A673 (cell line): ENCODE measurements at regions not wholly inside any gene's neighbourhood (a gene's known extent, or its start where the extent isn't known, plus 50 kb on each side); places are given as distances from the start of the nearest gene placed in this dataset.

Experiments
- BruUV-seq: library from RNA; stranded (reverse); fragments of 400-500 nt; replicated peaks from 2 replicates; lab custom pipeline; 2021; lab: Mats Ljungman, UMichigan
- CTCF ChIA-PET: fragments of 300-600 bp; sonication (Branson Sonifier 250); formaldehyde crosslinking; loops from one replicate; lab custom pipeline; 2022; ENCODE audit warnings: antibody characterized with exemption; lab: Charles Lee
- POLR2A ChIA-PET: fragments of 300-600 bp; sonication (Branson Sonifier 250); formaldehyde crosslinking; loops from one replicate; lab custom pipeline; 2022; ENCODE audit warnings: antibody characterized with exemption; ENCODE audit not compliant: low non-redundant PET; lab: Charles Lee
- DNase-seq: peaks from one replicate; pipeline ENCODE4 v3.0.0-alpha.2; 2015; ENCODE audit warnings: low spot score
- H3K27ac ChIP-seq: fragments of 200-600 bp; sonication (generic); 2 replicates; pipeline ENCODE4 v1.5.1; 2016; ENCODE audit warnings: mixed run types, low read depth, mild to moderate bottlenecking, mixed read lengths, antibody characterized with exemption, low read length; ENCODE audit not compliant: poor library complexity, severe bottlenecking
- H3K27me3 ChIP-seq: fragments of 200-600 bp; sonication (generic); replicated peaks from 2 replicates; pipeline ENCODE4 v1.6.1; 2017; ENCODE audit warnings: mixed run types, low read depth, mild to moderate bottlenecking, mixed read lengths, antibody characterized with exemption, low read length; ENCODE audit not compliant: insufficient read depth, poor library complexity
- H3K36me3 ChIP-seq: fragments of 200-600 bp; sonication (generic); 2 replicates; pipeline ENCODE4 v1.6.1; 2016; ENCODE audit warnings: mixed run types, mild to moderate bottlenecking, mixed read lengths, antibody characterized with exemption, low read length; ENCODE audit not compliant: insufficient read depth, poor library complexity, severe bottlenecking
- H3K4me1 ChIP-seq: fragments of 200-600 bp; sonication (generic); 2 replicates; pipeline ENCODE4 v1.6.1; 2017; ENCODE audit warnings: mixed run types, mild to moderate bottlenecking, mixed read lengths, antibody characterized with exemption, low read length; ENCODE audit not compliant: insufficient read depth, poor library complexity, severe bottlenecking
- H3K4me3 ChIP-seq: fragments of 200-600 bp; sonication (generic); 2 replicates; pipeline ENCODE4 v1.5.1; 2016; ENCODE audit warnings: low read depth, mixed run types, mild to moderate bottlenecking, mixed read lengths, low read length; ENCODE audit not compliant: poor library complexity, severe bottlenecking
- H3K9me3 ChIP-seq: fragments of 200-600 bp; sonication (generic); 2 replicates; pipeline ENCODE4 v1.6.1; 2016; ENCODE audit warnings: mixed run types, low read depth, mild to moderate bottlenecking, mixed read lengths, antibody characterized with exemption, low read length; ENCODE audit not compliant: poor library complexity, severe bottlenecking
- EZH2 ChIP-seq: fragments of 200-600 bp; sonication (generic); IDR thresholded peaks from 2 replicates; pipeline ENCODE4 v1.6.1; 2017; ENCODE audit warnings: borderline replicate concordance, low read depth, mild to moderate bottlenecking, mixed read lengths, antibody characterized with exemption, low read length; ENCODE audit not compliant: poor library complexity, severe bottlenecking
- intact Hi-C: fragments of 100-400 bp; cut with micrococcal nuclease; formaldehyde crosslinking; loops from one replicate; pipeline ENCODE4 v1.10.0; 2022; ENCODE audit not compliant: unreplicated experiment
- TF ChIP-seq, protein P1 (sequence below): fragments of 300-800, 200-600 bp; sonication (generic); conservative IDR thresholded peaks from 2 replicates; pipeline ENCODE4 v1.5.1; 2017; ENCODE audit warnings: low read depth, mild to moderate bottlenecking, antibody characterized with exemption, low read length, moderate library complexity, mixed read lengths

DNA sequence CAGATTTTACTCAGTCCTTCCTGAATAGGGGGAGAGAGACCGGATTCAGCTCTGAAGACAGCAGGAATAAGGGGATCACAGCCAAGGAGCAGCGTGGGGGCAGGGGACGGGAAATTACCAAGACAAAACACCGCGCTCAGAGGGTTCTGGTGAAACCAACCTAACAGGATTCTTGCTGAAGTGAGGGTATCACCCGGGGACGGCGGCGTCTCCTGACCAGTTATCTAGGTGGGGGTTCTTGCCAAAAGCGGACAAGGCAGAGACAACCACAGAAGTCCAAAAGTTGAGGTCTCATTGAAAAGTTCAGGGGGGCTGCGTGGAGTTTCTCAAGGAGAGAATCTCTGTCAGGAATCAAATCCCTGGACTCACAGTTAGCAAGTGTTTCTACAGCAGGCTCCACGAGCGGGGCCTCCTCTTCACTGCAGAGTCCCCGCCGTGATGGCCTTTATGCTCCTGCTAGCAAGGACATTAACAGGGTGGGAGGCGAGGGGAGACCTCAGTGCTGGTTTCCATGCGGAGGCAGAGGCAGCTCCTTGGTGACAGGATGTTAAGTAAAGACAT, 291.0 kb downstream of the BRD1 start:
- intact Hi-C loops: no loop called here
- no peak for DNase-seq

DNA sequence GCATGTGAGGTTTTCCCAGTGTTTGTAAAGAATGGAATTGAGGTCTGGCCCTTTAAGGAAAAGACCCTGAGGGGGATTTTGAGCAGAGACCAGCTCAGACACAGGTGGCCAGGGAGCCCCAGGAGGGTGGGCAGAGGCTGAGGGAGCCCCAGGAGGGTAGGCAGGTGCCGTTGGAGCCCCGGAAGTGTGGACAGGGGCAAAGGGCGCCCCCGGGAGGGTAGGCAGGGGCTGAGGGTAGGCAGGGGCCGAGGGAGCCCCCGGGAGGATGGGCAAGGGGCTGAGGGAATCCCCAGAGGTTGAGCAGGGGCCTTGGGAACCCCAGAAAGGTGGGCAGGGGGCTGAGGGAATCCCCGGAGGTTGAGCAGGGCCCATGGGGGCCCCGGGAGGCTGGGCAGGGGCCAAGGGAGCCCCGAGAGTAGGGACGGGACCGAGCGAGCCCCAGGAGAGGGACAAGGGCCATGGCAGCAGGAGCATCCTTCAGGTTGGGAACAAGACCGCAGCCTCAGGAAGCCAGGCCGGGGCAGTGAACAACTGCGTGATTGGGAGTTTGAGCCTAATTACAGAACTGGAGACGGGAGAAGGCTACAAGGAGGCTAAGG, 292.0 kb downstream of the BRD1 start:
- no TSS peak for BruUV-seq

More for the DNA sequence above, 291.0 kb downstream of the BRD1 start:
- Histone ChIP-seq H3K27me3 (no peaks in the 10 kb centered on the region), H3K4me3 (no peak overlapping the region), H3K27ac (no peak overlapping the region), H3K36me3 (no peaks in the 10 kb centered on the region), H3K4me1 (no peaks in the 10 kb centered on the region), H3K9me3 (no peaks in the 10 kb centered on the region)
- no peak for TF ChIP-seq EZH2
- TF ChIP-seq, protein P1, sequence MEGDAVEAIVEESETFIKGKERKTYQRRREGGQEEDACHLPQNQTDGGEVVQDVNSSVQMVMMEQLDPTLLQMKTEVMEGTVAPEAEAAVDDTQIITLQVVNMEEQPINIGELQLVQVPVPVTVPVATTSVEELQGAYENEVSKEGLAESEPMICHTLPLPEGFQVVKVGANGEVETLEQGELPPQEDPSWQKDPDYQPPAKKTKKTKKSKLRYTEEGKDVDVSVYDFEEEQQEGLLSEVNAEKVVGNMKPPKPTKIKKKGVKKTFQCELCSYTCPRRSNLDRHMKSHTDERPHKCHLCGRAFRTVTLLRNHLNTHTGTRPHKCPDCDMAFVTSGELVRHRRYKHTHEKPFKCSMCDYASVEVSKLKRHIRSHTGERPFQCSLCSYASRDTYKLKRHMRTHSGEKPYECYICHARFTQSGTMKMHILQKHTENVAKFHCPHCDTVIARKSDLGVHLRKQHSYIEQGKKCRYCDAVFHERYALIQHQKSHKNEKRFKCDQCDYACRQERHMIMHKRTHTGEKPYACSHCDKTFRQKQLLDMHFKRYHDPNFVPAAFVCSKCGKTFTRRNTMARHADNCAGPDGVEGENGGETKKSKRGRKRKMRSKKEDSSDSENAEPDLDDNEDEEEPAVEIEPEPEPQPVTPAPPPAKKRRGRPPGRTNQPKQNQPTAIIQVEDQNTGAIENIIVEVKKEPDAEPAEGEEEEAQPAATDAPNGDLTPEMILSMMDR: no peak
- CTCF ChIA-PET: no interaction called here
- no TSS peak for BruUV-seq
- POLR2A ChIA-PET: no interaction called here

DNA sequence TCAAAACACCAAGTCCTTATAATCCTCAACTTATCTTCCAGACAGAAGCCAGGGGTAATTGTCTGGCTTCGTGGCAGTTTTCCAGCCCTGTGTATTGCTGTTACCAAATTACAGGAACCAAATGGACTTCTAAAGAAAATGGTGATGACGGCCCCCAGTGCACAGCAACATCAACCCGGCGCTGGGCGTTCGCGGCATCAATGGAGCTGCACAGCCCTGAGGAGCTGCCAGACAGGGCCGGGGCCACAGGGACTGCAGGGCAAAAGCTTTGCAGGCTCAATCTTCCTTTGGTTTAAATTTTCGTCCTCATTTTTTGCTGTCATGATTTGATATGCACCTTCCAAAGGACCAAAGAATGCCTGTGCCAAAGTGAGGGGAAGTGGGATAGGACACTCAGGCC, 292.5 kb downstream of the BRD1 start:
- no peaks in the 10 kb centered on the region for H3K36me3 ChIP-seq
- no peaks in the 10 kb centered on the region for H3K27me3 ChIP-seq
- DNase-seq: no peak
- no peaks in the 10 kb centered on the region for H3K4me1 ChIP-seq
- CTCF ChIA-PET: no interaction called here
- no TSS peak for BruUV-seq
- TF ChIP-seq EZH2: no peak
- TF ChIP-seq, protein P1: no peak
- intact Hi-C loops: no loop called here
- no peaks in the 10 kb centered on the region for H3K9me3 ChIP-seq
- no peak overlapping the region for H3K4me3 ChIP-seq
- POLR2A ChIA-PET: no interaction called here
- H3K27ac ChIP-seq: no peak overlapping the region

More for the DNA sequence above, 292.0 kb downstream of the BRD1 start:
- Histone ChIP-seq H3K36me3 (no peaks in the 10 kb centered on the region), H3K27ac (no peak overlapping the region), H3K4me1 (no peaks in the 10 kb centered on the region), H3K4me3 (no peak overlapping the region), H3K27me3 (no peaks in the 10 kb centered on the region), H3K9me3 (no peaks in the 10 kb centered on the region)
- DNase-seq: no peak
- CTCF ChIA-PET: no interaction called here
- TF ChIP-seq EZH2: no peak
- TF ChIP-seq, protein P1: no peak
- intact Hi-C loops: no loop called here
- POLR2A ChIA-PET: no interaction called here
